HG02798 (cell line): ENCODE measurements at regions not wholly inside any gene's neighbourhood (a gene's known extent, or its start where the extent isn't known, plus 50 kb on each side); places are given as distances from the start of the nearest gene placed in this dataset.

ENCODE experiments used
- ATAC-seq: cut with Tn5 transposase; IDR thresholded peaks from one replicate; pipeline ENCODE4 v1.9.1; 2021; ENCODE audit warnings: mild to moderate bottlenecking; ENCODE audit not compliant: unreplicated experiment, poor library complexity

DNA sequence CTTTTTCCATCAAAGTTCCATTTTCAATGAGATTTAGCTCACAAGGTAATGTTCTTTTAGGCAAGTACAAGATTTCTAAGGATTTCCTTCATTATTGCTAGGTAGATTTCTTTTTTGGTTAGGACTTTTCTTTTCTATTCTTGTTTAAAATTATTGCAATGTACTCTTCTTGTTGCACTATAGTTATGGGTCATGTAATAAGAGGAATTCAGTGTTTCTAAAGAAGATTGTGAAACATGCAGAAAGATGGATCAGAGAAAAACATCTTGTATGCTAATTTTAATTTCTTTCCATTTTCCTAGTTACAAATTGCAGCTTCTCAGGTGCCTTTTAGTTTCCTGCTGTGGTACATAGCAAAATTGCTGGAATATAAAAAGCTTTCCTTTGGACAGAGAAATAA is 56.1 kb downstream of the BTG1 start:
- no peak for ATAC-seq

DNA sequence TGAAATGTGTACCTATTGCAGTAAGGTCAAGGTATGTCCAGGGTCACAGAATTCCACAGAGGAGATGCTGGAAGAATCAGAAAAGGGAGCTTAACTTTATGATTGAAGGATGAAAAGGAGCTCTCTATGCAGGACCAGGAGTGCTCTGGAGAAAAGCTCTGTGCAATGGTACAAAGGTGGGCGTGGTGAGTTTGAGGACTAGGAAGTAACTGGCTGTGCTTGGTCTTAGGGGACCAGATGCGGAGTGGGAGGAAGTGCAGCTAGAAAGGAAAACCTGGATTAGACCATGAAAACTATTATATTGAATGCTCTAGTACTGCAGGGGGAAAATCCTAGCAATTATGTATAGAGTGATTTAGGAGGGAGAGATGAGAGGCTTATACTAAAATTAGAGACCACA is 56.8 kb downstream of the BTG1 start:
- no peak for ATAC-seq

DNA sequence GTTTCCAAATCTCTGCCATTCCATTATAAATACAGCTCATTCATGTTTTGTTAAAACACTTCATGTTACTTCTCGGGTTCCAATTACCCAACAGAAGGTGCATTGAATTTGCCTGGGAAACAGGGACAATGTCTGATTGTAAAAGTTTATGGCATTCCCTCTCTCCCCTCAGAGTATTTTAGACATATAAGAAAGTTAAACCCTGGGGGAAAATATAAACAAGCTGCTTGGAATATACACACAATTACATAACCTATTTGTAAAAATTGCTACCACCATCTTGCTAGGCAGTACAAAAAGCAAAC is 60.0 kb downstream of the BTG1 start:
- ATAC-seq: no peak

DNA sequence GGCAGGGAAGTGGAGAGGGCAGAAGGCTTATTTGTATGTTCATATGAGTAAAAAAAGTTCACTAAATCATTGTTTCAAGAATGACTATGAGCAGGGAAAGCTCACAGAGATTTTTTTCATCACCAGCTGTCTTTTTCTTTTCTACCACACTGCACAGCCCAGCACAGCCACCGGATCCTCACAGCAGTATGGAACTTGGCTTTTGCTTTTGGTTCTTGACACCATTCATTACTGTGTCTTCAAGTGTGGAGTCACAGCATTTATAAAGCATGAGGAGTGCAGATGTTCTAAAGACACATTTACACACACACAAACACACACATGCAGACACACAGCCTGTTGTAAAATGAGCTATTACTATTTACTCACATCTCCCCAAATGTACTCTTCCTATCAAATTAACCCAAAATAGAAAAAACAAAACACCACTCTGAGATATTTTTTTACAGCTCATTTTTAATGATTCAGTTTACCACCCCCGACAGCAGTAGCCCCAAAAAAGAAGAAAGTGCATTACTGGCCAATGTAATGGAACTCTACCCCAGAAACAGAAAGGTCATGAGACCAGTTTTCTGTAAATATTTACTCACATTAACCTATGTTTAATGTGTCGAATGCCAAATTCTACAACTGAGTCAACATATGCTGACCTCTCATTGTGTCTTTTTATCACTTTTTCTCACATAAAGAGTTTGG is 60.5 kb downstream of the BTG1 start:
- peak; percentile 47 for ATAC-seq

DNA sequence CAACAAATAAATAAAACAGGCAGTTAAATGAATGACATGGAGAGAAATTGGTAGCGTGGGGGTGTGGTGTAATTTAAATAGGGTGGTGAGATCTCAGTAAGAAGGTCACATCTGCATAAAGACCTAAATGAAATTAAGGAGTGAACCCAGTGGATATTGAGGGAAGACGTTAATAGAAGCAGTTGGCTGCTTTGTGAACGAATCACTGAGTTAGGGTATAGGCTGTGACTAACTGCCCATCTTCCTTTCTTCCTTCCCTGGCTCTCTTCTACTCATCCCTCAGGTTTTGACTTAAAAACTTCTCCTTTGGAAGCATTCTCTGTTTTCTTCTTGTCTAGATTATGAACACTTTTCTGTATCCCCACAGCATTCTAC is 64.7 kb downstream of the BTG1 start:
- no peak for ATAC-seq

DNA sequence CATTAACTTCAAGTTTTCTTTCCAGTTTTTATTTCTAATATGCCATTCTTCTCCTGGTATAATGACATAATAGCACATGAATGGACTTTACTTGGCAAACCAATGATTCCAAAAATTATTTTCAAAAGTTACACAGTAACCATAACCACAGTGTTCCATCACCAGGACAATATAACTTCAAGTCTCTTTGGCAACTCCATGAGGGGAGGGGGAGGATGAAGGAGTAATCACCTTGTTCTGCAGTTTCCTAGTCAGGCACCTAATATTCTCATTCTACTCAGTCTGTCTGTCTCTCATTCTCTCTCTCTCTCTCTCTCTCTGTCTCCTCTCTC is 66.6 kb downstream of the BTG1 start:
- ATAC-seq: no peak

DNA sequence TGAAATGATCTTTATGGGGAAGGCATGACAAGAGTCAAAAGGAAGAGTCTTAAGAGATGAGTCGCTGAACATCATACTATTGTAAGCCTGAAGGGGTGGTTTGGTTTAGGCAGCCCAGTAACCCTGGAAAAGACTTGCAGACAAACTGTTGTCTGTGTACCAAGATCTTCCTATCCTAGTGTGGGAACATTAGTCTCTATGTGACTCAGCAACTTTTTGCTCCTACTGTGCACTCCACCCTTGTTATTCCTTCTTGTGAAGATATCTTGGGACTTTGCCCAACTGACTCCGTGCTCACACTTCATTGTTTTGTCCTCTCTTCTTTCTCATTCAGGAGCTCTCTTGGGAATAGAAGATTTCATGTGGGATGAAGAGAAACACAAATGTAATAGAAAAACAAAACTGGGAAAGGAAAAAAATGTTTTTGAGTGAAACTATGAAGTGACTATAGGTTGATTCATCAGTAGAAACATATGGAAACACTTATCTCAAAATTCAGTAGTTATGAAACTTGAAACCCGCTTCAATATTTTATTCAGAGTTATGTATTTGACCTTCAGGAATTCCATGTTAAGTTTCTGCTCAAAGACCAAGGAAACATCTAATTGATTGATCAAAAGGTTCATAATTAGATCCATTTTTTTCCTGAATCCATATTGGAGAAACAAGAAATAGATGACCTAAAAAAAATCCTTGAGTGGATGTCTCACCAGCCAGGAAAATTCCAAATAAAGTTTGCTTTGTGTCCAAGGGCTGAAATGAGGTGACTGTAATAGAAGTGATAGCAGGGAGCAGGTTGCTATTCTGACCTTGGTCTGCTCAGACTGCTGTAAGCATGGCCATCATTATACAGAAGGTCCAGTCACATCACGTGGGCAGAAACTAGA is 67.2 kb downstream of the BTG1 start:
- no peak for ATAC-seq

DNA sequence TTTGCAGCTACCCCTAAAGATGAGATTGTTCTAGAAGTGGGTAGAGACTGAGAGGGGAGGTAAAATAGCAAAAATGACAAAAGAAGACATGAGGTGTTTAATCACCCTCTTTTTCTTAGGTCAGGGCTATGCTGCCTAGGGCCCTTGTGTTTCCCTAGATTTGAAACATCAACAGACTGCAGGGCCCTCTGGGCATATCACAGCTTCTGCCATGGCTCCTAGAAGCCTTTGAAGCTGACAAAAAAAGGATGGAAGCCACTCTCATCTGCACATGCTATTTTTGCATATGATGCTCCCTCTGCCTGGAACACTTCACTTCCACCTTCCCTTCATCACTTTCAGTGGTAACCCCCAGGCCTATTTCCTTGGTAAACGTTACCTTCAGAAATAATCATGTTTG is 68.1 kb downstream of the BTG1 start:
- ATAC-seq: no peak

DNA sequence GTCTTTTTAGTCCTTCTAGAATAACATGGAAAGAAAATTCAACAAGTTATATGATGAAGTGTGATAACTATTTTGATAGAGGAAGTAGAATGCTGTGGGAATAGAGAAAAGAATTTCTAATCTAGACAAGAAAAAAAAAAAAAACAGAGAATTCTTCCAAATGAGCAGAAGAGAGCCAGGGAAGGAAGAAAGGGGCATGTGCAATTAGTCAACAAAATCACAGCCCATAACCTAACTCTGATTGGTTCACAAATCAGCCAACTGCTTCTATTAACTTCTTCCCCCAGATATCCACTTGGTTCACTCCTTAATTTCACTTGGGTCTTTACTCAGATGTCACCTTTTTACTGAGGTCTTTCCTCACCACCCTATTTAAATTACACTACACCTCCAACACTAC is 69.5 kb downstream of the BTG1 start:
- ATAC-seq: no peak

DNA sequence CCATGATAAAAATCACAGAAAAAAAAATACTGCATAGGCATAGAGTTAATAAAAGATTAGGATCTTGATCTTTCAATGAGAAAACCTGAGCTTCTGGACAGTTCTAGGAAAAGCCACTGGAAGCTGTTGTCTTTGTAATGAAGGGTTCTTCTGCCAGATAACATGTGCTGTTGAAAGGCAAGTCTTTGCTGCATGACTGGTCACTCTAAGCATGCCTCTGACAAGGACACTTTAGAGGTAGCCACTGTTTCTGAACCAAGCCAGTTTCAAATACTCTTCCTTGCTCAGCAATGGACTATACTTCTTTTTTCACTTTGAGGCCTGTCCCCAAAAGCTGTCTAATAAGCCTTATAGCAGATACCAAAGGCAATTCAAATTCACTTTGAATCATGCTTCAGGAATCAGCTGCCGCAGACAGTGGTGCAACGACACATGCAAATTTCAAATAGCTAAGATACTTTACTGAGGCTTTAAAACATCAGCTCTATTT is 70.2 kb downstream of the BTG1 start:
- no peak for ATAC-seq

DNA sequence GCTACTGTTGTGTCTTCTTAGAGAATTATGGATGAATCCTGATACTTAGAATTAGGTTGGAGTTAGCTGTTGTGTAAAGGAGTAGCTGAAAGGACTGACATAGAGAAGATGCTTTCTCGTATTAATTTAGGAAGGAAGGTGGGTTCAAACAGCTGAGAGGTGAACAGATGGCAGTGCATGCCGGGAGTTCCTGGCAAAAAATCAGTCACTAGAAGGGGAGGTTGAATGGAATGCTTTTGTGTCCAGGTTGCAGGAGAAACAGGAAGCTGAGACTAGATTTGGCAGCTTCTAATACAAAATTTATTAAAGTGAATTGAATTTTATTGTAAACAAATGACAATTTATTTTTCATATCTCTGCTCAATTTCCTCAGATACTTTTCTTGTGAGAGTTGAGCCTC is 70.8 kb downstream of the BTG1 start:
- no peak for ATAC-seq

DNA sequence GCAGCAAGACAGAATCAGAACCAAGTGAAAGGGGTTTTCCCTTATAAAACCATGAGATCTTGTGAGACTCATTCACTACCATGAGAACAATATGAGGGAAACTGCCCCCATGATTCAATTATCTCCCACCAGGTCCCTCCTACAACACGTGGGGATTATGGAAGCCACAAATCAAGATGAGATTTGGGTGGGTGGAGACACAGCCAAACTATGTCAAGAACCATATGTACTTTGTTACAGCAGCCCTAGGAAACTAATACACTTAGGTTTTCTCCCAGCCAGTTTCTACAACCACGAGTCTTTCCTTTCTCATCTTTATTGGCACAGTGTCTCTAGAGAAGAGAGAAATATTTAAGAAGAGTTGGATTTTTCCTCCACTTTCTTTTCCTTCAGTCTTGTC is 72.6 kb downstream of the BTG1 start:
- ATAC-seq: no peak

DNA sequence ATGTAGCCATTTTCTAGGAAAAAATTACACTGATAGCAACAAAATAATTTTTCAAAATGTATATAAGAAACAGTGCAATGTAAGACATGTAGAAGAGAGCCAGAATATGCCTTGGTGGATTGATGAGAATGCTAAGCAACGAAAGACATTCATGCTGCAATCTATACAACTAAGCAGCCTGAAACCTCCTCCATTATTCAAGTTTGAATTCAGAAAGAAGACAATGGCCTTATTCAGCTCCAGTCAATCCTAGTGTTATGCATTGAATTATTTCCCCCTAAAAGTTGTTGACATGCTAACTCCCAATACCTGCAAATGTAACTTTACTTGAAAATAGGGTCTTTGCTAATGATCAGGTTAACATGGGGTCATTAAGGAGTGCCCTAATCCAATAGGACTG is 73.5 kb downstream of the BTG1 start:
- ATAC-seq: no peak

DNA sequence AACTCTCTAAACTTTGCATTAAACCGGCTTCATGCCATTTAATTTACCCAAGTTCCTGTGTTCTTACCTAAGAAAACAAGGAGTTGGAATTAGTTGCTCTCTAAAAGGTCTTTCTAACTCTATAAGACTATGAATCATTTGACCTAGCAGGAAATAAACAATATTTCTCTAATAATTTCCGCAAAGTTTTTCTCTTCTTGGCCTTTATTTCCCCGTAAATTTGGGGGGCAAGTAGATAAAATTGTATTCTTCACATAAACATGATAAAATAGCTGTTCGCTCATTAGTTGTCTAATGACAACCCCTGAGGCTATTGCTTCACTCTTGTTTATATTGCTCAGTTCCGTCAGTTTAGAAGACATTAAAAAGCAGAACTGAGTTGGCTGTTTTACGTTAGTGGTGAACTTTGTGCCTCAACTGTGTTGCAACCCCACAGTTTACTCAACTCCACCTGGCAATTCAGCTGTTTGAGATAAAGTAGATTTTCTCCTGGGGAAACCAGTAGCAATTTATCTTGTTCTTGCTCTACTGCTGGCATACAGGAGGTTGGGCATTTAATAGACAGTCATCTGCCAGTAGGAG is 74.7 kb downstream of the BTG1 start:
- no peak for ATAC-seq

DNA sequence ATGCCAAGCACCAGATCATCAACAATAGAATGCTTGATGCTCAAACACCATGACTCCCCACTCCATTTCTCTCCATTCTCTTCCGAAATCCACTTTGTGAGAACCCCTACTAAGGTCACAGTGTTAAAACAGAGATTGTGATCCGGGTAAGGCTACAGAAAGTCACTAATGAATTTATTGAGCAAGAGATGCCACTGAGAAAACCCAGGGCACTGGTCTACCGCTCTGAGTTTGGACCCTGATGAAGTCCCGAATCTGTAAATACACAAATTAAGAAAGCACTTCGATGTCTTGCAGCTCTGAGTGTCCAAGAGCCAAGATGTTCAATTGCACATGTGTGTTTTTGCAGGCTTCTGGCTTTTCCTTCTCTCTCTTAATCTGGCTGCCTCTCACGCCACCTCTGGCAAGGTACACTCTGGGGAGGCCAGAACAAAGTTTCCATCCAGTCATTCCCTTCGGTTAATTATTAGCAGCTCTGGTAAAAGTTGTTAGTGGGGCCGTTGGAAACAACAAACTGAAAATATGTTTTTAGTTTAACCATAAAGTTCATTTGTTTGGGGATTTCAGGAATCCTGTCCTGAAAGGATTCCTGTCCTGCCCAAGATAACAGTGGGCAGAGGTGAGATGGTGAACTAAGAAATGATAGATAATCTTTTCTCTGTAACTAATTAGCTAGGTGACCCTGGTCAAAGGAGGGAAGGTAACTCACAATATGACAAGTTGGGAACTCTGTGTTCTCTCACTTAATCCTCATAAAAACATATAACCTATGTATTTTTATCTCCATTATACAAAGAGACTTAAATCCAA is 75.4 kb downstream of the BTG1 start:
- ATAC-seq: peak; percentile 61

DNA sequence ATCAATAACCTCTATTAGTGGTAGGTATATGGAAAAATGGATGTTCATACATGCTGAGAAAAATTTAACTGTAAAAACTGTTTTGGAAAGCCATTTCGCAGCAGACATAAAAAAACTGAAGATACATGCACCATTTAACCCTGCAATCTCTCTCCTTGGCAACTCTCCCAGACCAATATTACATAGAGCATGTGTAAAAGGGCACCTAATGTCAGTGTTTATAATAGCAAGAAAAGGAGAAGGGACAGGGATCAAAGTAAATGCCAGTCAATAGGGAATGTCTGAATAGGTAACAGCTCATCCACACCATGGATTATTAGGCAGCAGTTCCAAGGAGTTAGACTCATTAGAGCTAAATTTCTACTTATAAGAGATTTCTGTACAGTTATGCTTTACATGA is 77.2 kb downstream of the BTG1 start:
- ATAC-seq: no peak

DNA sequence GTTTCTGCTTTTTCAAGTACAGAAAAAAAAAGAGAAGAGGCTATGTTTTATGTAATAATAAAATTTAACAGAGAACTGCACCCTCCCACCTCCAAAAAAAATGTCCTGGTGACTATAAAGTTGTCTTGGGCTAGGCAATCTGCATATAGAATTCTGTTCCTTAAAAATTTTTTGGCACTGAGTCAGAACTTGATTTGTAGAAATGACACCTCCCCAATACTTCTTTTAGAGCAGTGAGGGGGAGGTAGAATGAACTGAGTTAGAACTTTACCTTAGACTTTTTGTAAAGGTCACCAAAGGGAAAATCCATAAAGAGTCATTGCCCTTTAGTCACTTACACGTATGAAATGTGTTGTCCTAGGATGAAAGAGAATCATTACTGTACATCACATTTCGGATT is 80.0 kb downstream of the BTG1 start:
- no peak for ATAC-seq

DNA sequence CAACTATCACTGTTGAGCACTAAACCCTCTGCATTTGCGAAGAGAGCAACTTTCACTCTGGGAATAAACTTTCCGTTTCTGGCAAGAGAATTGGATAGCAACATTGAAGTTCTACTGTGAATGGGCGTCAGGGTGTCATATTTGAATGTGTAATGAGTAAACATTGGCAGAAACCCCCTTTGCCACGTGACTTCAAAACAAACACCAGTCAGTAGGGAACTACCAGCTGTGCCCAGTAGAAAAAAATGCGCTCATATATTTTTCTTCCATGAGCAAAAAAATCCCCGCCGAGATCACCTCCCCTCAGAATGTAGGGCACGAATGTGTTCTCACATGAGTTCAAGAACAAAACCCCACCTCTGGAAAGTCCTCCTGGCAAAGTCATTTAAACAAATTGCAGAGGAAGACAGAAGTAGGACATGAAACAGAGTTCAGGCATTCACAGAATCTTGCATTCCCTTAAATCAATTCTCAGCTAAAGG is 80.6 kb downstream of the BTG1 start:
- peak; percentile 77 for ATAC-seq

DNA sequence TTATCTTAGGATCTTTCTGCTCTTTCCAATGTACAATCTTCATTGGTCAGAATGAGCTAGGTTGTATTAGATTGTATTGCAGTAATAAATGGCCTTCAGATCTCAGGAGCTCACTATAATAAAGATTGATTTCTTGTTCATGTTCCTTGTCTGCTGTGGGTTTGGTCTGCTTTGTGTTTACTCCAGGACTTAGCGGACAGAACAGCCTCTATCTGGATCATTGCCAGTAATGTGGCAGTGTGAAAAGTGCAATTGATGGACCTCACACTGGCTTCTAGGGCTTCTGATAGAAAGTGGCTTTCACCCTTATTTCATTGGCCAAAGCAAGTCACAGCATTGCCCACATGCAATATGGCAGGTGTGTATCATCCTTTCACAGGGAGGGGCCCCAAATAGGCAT is 81.2 kb downstream of the BTG1 start:
- ATAC-seq: no peak

DNA sequence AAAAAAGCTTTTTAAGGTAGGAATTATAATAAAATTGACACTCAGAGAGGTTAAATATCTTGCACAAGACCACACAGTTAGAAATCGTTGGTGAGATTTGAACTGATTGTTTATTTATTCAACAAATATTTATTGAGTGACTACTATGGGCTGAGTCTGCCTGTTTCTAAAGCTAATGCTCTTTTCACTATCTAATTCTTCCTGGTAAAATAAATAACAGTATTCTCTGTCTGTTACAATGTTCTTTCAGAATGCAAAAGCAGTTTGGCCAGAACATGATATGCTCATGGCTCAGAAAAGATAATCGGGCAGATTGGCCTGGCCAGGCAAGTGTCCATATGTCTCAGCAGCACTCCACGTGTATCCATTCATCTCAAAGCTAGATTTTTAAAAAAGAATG is 82.0 kb downstream of the BTG1 start:
- ATAC-seq: no peak
